Right lobe of liver (tissue), 6 donors: ENCODE measurements at regions not wholly inside any gene's neighbourhood (a gene's known extent, or its start where the extent isn't known, plus 50 kb on each side); places are given as distances from the start of the nearest gene placed in this dataset.

Experiments
- ATAC-seq, 4 donors: fragments of 200-7000 bp; cut with Tn5 transposase; one replicate each; pipeline ENCODE4 v1.9.1; 2020; ENCODE audit warnings: mild to moderate bottlenecking in 4 of 4, moderate library complexity in 4 of 4
- DNase-seq, 3 donors: peaks; one replicate each; pipeline ENCODE4 v3.0.0-alpha.2; 2020
- H3K27ac ChIP-seq, 3 donors: fragments of 200-600 bp; one replicate each; pipeline ENCODE4 v1.8.0; 2022
- H3K27me3 ChIP-seq, 2 donors: fragments of 200-600 bp; one replicate each; pipeline ENCODE4 v1.8.0; 2022
- H3K36me3 ChIP-seq, 4 donors: fragments of 200-600 bp; sonication (generic) in 1 of 4; one replicate each; pipeline versions ENCODE4 v1.5.1 to v1.8.0; 2017 to 2022; ENCODE audit warnings: control low read depth in 1 of 4
- H3K4me1 ChIP-seq, 4 donors: fragments of 200-600 bp; sonication (generic) in 1 of 4; one replicate each; pipeline versions ENCODE4 v1.5.1 to v1.8.0; 2017 to 2022; ENCODE audit warnings: control low read depth in 1 of 4
- H3K4me3 ChIP-seq, 3 donors: fragments of 200-600 bp; one replicate each; pipeline ENCODE4 v1.8.0; 2022
- H3K9me3 ChIP-seq, 4 donors: fragments of 200-600 bp; sonication (generic) in 1 of 4; one replicate each; pipeline versions ENCODE4 v1.5.1 to v1.8.0; 2017 to 2022; ENCODE audit warnings: control low read depth in 1 of 4
- POLR2A ChIP-seq: fragments of 450-650 bp; IDR thresholded peaks from one replicate; pipeline ENCODE4 v1.6.1; 2017; ENCODE audit warnings: antibody characterized with exemption, mild to moderate bottlenecking
- WGBS: methylation state at CpG from one replicate; pipeline ENCODE4 v1.1.6; 2018; ENCODE audit warnings: low coverage, low lambda C conversion rate; ENCODE audit not compliant: insufficient coverage; ENCODE audit errors: missing lambda C conversion rate; 5-methylcytosine and 5-hydroxymethylcytosine counted together
- intact Hi-C, 2 donors: fragments of 100-400 bp; cut with DNase I; formaldehyde crosslinking; loops; one replicate each; pipeline versions ENCODE4 v1.11.2 to v1.14.1; 2022
- TF ChIP-seq, protein P1 (sequence below), 4 donors: fragments of 200-600 bp in 3 of 4; fragments of 450-650 bp in 1 of 4; IDR thresholded peaks; one replicate each; pipeline versions ENCODE4 v1.5.1 to v1.8.0; 2016 to 2022; ENCODE audit warnings: antibody characterized with exemption in 4 of 4, mild to moderate bottlenecking in 2 of 4
- donor health status: DM: no; HTN: yes; CAD: no.
- donor health status: DM: no; HTN: no; CAD: no.
- donor health status: DM: no; HTN: no; CAD: no.
- donor health status: DM: no; HTN: yes; CAD: no.
- donor health status: DM: no; HTN: yes; CAD: no.

DNA sequence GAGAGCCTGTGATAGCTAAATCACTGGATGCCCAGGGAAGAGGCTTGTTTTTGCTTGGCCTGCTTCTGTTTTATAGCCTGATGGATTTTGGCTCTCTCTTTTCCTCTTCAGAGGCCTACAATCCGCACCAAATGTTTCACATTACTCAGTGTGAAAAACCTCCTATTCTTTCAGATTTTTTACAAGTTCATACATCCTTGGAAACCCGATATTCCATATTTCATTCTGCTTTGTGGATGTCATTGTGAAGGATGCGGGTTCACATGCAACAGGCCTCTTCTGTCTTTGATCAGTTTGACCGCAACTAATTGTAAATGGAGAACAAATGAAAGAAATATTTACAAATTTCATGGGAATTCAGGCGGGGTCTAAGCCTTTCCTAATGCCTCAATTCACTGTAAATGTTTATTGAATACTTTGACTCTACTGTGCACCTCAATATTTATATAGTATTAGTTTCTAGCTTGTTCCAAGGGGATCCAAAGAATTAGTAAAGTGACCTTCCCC is 269.9 kb downstream of the DMRT2 start:
- Histone ChIP-seq H3K4me1 (no peaks in the 10 kb centered on the region), H3K9me3 (no peaks in the 10 kb centered on the region), H3K27ac (no peak overlapping the region), H3K4me3 (no peak overlapping the region), H3K27me3 (no peaks in the 10 kb centered on the region), H3K36me3 (no peaks in the 10 kb centered on the region)
- 73% methylated on average over 5 of the region's 5 CpGs for WGBS
- no peak for ATAC-seq
- DNase-seq, result no peak
- TF ChIP-seq, protein P1, sequence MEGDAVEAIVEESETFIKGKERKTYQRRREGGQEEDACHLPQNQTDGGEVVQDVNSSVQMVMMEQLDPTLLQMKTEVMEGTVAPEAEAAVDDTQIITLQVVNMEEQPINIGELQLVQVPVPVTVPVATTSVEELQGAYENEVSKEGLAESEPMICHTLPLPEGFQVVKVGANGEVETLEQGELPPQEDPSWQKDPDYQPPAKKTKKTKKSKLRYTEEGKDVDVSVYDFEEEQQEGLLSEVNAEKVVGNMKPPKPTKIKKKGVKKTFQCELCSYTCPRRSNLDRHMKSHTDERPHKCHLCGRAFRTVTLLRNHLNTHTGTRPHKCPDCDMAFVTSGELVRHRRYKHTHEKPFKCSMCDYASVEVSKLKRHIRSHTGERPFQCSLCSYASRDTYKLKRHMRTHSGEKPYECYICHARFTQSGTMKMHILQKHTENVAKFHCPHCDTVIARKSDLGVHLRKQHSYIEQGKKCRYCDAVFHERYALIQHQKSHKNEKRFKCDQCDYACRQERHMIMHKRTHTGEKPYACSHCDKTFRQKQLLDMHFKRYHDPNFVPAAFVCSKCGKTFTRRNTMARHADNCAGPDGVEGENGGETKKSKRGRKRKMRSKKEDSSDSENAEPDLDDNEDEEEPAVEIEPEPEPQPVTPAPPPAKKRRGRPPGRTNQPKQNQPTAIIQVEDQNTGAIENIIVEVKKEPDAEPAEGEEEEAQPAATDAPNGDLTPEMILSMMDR (IDR thresholded peaks at IDR 0.05), result no peak
- no peak for TF ChIP-seq POLR2A
- intact Hi-C loops, result no loop called here

DNA sequence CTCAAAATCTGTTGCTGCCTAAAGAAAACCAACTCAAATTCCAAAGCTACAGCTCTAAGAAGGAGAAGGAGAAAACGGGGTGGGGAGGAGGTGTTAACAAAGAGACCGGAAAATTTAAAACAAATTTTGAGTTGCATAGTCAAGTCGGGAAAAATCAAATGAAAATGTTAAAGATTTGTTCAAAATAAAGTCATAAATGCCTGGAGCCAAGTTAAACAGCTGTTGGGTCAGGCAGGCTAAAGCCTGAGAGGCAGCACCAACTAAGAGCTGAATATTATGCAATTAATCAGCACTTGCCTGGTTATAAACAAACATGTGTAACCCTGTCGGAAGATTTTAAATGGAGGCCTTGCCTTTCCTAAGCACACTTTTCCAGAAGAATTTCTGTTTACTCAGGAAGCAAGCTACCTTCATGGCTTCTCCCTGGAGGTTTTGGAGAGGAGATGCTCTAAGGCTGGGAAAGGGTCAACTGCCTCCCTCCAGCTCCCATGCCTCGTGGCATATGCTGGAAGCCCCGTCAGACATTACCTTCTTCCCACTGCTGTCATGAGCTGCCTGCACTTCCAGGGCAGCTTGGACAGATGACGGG is 270.5 kb downstream of the DMRT2 start:
- TF ChIP-seq, protein P1 (IDR thresholded peaks at IDR 0.05), result no peak
- TF ChIP-seq POLR2A, result no peak
- H3K4me3 ChIP-seq, result no peak overlapping the region
- no peaks in the 10 kb centered on the region for H3K36me3 ChIP-seq
- 50% methylated on average over 5 of the region's 7 CpGs for WGBS
- DNase-seq (no peak), ATAC-seq (peak in 1 of 4 donors; percentile 30)
- H3K9me3 ChIP-seq, result no peaks in the 10 kb centered on the region
- intact Hi-C loops, result no loop called here
- no peaks in the 10 kb centered on the region for H3K27me3 ChIP-seq
- no peaks in the 10 kb centered on the region for H3K4me1 ChIP-seq
- no peak overlapping the region for H3K27ac ChIP-seq

DNA sequence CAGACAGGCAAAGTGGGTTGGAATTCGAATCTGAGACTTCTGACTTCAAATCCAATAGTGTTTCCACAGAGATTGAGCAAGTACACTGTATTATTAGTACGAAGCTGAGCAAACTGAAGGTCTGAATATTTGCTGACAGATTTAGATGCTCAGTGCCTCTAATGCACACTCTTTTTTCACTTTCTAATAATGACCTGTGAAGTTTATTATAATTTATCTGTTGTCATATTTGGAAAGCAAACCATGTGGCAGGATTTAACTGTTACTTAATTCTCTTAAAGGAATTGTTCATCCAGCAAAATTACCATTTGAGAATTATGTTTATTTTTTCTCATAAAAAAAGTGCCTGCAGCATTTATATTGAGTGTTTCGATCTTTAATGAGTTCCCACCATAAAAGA is 277.3 kb downstream of the DMRT2 start:
- TF ChIP-seq, protein P1 (IDR thresholded peaks at IDR 0.05), result no peak
- no peak for TF ChIP-seq POLR2A
- 39% methylated on average over 3 of the region's 3 CpGs for WGBS
- Histone ChIP-seq H3K27ac (no peak overlapping the region), H3K27me3 (no peaks in the 10 kb centered on the region), H3K36me3 (no peaks in the 10 kb centered on the region), H3K4me3 (no peak overlapping the region), H3K9me3 (no peaks in the 10 kb centered on the region), H3K4me1 (no peaks in the 10 kb centered on the region)
- ATAC-seq, result no peak
- intact Hi-C loops, result no loop called here
- DNase-seq, result no peak

DNA sequence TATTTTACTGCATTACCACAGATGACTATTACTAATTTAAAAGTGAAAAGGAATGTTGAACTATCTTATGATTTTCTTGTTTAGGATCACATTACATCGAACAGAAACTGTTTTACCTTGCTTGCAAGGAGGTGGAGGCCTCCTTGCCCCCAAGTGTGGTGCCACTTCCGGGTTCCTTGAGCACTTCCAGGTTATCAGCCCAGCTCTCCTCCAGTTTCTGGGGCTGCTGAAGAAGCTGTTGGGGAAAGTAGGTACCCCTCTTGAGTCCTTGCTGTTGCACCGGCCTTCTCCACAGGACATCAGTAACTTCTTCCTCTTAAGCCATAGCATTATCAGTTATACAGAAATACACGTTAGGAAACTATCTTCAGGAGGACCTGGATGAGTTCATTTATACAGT is 278.2 kb downstream of the DMRT2 start:
- Histone ChIP-seq H3K36me3 (no peaks in the 10 kb centered on the region), H3K27ac (no peak overlapping the region), H3K9me3 (no peaks in the 10 kb centered on the region), H3K4me3 (no peak overlapping the region), H3K4me1 (no peaks in the 10 kb centered on the region), H3K27me3 (no peaks in the 10 kb centered on the region)
- TF ChIP-seq, protein P1 (IDR thresholded peaks at IDR 0.05), result no peak
- no peak for TF ChIP-seq POLR2A
- DNase-seq (no peak), ATAC-seq (no peak)
- intact Hi-C loops, result no loop called here
- WGBS, result 60% methylated on average over 4 of the region's 4 CpGs
